ENCODE measurements at regions not wholly inside any gene's neighbourhood (a gene's known extent, or its start where the extent isn't known, plus 50 kb on each side); places are given as distances from the start of the nearest gene placed in this dataset.

DNA sequence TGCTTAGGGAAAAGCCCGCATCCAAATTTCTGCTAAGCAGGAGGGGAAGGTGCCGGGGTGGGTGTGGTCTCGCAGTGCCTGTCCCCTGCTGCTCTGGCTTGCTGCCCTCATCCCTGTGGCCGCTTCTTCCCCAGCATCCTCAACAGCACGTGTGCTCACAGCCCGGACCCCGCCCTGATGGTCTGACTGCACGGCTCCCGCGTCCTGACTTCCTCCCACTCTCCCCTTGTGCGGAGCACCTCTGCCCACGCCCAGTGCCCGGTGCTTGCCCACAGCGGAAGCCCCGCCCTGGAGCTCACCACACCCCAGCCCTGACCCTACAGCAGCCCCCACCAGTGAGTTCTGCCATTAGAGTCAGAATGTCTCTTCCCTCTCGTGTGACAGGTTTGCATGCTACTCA lies 277.9 kb downstream of the NDUFA10 start:
- 48 to 60% methylated on average over 1 to 15 of the region's 16 CpGs for WGBS, 2 donors (ENCODE audit: low coverage in 1 of 2)
- in situ Hi-C loops (cut with MboI; ENCODE audit: low pct_ligation_motif_present in 1 of 4, low pct_unique_long_range_greater_than_20kb in 1 of 4, low sequenced_read_pairs in 3 of 4) = no loop called here
- peaks cover 0 to 7% (median 0%) of the 10 kb centered on the region in 4 donors for H3K4me1 ChIP-seq
- H3K4me3 ChIP-seq = no peak overlapping the region
- no peak overlapping the region for H3K27ac ChIP-seq
- intact Hi-C loops (cut with DNase I; ENCODE audit: low total_unique reads) = no loop called here
- H3K36me3 ChIP-seq = no peaks in the 10 kb centered on the region
- H3K27me3 ChIP-seq = no peaks in the 10 kb centered on the region
- no peak for TF ChIP-seq CTCF (IDR thresholded peaks at IDR 0.05)
- no peak for TF ChIP-seq POLR2A (IDR thresholded peaks at IDR 0.05)
- no peak for TF ChIP-seq EP300 (IDR thresholded peaks at IDR 0.05; ENCODE audit: low read depth)
- no peak for TF ChIP-seq POLR2AphosphoS5 (IDR thresholded peaks at IDR 0.05)
- H3K9me3 ChIP-seq = no peaks in the 10 kb centered on the region
- no peak for DNase-seq

DNA sequence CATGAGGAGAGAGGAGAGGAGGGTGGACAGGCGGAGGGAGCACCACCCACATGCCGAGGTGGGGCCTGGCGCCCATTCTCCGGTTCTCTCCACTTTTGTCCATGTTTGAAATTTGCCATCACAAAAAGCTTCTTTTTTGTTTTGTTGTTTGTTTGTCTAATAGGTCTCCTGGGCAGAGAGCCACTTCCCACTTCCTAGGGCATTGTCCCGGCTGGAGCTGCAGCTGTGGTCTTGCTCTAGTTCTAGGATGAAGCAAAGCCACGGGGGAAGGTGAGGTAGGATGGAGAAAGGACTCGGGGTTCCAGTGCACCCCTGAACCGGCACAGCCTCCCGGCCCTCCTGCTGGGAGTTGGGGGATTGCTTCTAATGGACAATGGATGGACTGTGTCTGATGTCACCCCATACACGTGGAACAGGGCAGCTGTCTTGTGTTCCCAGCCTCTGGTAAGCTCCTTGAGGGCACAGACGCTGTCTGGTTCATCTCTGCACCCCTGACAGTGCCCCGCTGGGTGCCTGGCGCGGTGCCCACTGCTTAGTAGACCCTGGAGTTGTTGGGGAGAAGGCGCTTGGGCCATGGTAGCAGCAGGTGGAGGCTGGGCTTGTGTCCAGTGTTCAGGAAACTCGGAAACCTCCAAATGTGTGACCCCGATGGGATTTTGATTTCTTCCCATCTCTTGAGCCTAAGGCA lies 278.4 kb downstream of the NDUFA10 start:
- TF ChIP-seq POLR2AphosphoS5 (IDR thresholded peaks at IDR 0.05) (no peak), POLR2A (IDR thresholded peaks at IDR 0.05) (no peak), CTCF (IDR thresholded peaks at IDR 0.05) (no peak), EP300 (IDR thresholded peaks at IDR 0.05; ENCODE audit: low read depth) (no peak)
- no peak for DNase-seq
- H3K36me3 ChIP-seq = no peaks in the 10 kb centered on the region
- no peak overlapping the region for H3K27ac ChIP-seq
- intact Hi-C loops (cut with DNase I; ENCODE audit: low total_unique reads) = no loop called here
- in situ Hi-C loops (cut with MboI; ENCODE audit: low pct_ligation_motif_present in 1 of 4, low pct_unique_long_range_greater_than_20kb in 1 of 4, low sequenced_read_pairs in 3 of 4) = no loop called here
- WGBS, 2 donors (ENCODE audit: low coverage in 1 of 2) = 75 to 81% methylated on average over 5 to 17 of the region's 17 CpGs
- peaks cover 0 to 4% (median 0%) of the 10 kb centered on the region in 4 donors for H3K4me1 ChIP-seq
- no peak overlapping the region for H3K4me3 ChIP-seq
- no peaks in the 10 kb centered on the region for H3K27me3 ChIP-seq
- no peaks in the 10 kb centered on the region for H3K9me3 ChIP-seq

GRCh38 chr2:239745386-239746227 lies 279.5 kb downstream of the NDUFA10 start:
- no peaks in the 10 kb centered on the region for H3K27me3 ChIP-seq
- H3K27ac ChIP-seq = no peak overlapping the region
- no peak overlapping the region for H3K4me3 ChIP-seq
- 65% methylated on average over 4 to 24 of the region's 24 CpGs for WGBS, 2 donors (ENCODE audit: low coverage in 1 of 2)
- in situ Hi-C loops (cut with MboI; ENCODE audit: low pct_ligation_motif_present in 1 of 4, low pct_unique_long_range_greater_than_20kb in 1 of 4, low sequenced_read_pairs in 3 of 4) = no loop called here
- H3K9me3 ChIP-seq = no peaks in the 10 kb centered on the region
- H3K36me3 ChIP-seq = no peaks in the 10 kb centered on the region
- DNase-seq = no peak
- TF ChIP-seq EP300 (IDR thresholded peaks at IDR 0.05; ENCODE audit: low read depth) (no peak), POLR2A (IDR thresholded peaks at IDR 0.05) (no peak), POLR2AphosphoS5 (IDR thresholded peaks at IDR 0.05) (no peak), CTCF (IDR thresholded peaks at IDR 0.05) (no peak)
- intact Hi-C loops (cut with DNase I; ENCODE audit: low total_unique reads) = no loop called here
- H3K4me1 ChIP-seq = no peaks in the 10 kb centered on the region

- Histone ChIP-seq H3K27me3 (no peaks in the 10 kb centered on the region), H3K9me3 (no peaks in the 10 kb centered on the region), H3K27ac (no peak overlapping the region), H3K4me3 (no peak overlapping the region), H3K4me1 (no peaks in the 10 kb centered on the region), H3K36me3 (no peaks in the 10 kb centered on the region)
- TF ChIP-seq CTCF (IDR thresholded peaks at IDR 0.05) = no peak
- WGBS, 2 donors (ENCODE audit: low coverage in 1 of 2) = 64 to 85% methylated on average over 1 to 19 of the region's 22 CpGs
- no peak for DNase-seq
- intact Hi-C loops (cut with DNase I; ENCODE audit: low total_unique reads) = no loop called here
- in situ Hi-C loops (cut with MboI; ENCODE audit: low pct_ligation_motif_present in 1 of 4, low pct_unique_long_range_greater_than_20kb in 1 of 4, low sequenced_read_pairs in 3 of 4) = no loop called here
Measured at GRCh38 chr2:239744706-239745340, 280.3 kb downstream of the NDUFA10 start.
